ENCODE measurements at regions not wholly inside any gene's neighbourhood (a gene's known extent, or its start where the extent isn't known, plus 50 kb on each side); places are given as distances from the start of the nearest gene placed in this dataset.

DNA sequence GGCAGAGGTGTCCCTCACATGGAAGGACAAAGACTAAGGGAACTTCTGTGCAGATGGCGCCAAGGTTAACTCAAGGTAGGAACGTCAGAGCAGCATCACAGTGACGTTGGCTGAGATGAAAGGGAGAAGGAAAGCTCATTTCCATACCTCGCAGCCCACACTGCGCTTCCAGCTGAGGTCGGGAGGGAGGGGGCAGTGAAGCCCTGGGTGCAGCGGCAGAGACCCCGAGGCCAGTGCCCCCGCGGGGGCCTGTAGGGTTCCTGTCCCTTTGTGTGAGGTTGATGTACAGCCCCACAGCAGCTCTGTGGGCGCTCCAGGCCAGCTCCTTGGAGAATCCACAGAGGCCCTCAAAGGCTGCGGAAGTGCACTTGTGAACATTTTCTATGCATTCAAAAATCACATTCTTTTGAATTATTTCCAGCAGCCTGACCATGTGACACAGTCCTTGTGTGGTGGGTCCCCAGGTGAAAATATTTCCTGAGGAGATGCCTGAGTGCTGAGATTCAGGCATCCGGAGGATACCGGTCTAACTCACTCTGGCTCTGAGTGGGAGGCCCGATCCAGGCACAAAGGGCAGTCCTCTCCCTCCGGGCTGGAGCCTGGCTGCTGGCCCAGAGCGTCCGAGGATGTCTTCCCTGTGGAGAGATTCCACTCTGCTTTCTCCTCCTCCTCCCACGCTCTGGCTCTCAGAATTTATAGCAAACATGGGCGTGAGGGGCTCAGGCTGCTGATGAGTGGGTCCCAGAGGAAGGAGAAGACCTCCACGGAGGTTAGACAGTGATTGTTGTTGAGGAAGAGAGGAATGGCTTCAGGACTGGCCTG is 150.7 kb downstream of the ICE1 start:
- TF ChIP-seq, protein P1, sequence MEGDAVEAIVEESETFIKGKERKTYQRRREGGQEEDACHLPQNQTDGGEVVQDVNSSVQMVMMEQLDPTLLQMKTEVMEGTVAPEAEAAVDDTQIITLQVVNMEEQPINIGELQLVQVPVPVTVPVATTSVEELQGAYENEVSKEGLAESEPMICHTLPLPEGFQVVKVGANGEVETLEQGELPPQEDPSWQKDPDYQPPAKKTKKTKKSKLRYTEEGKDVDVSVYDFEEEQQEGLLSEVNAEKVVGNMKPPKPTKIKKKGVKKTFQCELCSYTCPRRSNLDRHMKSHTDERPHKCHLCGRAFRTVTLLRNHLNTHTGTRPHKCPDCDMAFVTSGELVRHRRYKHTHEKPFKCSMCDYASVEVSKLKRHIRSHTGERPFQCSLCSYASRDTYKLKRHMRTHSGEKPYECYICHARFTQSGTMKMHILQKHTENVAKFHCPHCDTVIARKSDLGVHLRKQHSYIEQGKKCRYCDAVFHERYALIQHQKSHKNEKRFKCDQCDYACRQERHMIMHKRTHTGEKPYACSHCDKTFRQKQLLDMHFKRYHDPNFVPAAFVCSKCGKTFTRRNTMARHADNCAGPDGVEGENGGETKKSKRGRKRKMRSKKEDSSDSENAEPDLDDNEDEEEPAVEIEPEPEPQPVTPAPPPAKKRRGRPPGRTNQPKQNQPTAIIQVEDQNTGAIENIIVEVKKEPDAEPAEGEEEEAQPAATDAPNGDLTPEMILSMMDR (IDR thresholded peaks at IDR 0.05), result no peak

DNA sequence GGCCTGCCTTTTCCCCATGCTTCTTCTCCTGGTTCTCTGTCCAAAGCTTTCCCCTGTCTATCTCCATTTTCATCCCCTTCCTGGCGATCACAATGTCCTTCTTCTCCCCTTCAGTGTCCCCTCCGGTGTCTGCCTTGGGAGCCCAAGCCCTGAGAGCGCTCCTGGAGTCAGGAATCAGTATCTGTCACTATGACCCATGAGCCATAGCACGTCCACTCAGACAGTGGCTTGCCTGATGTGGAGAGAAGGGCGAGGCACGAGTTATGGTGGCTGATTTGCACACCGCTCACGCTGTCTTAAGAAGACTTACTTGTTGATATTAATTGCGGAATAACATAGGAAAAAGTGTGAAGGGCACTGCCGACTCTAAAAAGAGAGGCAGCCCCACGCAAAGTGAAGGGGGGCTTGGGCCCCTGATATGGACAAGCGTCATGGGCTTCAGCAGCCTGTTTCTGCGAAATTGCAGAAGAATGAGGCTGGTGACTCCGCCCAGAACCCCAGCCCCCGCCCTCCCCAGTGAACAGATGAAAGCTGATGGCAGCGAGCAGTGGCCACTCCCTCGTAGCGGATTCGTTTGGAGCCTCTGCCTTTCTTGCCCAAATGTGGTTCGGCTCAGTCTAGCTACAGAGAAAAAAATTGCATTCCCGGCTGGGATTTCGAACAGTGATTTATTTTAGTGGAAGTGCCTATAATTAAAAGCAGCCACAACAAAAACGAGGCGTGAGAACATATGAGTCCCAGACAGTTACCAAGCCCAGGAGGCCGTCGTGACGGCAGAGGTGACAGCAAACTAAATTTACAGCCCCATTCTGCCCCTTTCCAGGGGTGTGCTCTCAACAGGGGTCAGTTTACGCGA is 149.8 kb downstream of the ICE1 start:
- Mint-ChIP-seq H3K4me1 (no peaks in the 10 kb centered on the region), H3K27ac (no peak overlapping the region), H3K4me3 (no peak overlapping the region), H3K36me3 (ENCODE audit: low read depth) (no peaks in the 10 kb centered on the region), H3K27me3 (peaks cover 9% of the 10 kb centered on the region), H3K9me3 (no peaks in the 10 kb centered on the region)
- ATAC-seq (ENCODE audit: low read depth) (no peak), DNase-seq (no peak)
- ChIA-PET CTCF (no interaction called here), POLR2A (no interaction called here)
- TF ChIP-seq, protein P1 (IDR thresholded peaks at IDR 0.05), result no peak
- intact Hi-C loops (cut with micrococcal nuclease), result no loop called here

More for the DNA sequence above, 150.7 kb downstream of the ICE1 start:
- intact Hi-C loops (cut with micrococcal nuclease), result no loop called here
- H3K27me3 Mint-ChIP-seq, result peaks cover 5% of the 10 kb centered on the region
- no peak overlapping the region for H3K4me3 Mint-ChIP-seq
- no peak for ATAC-seq (ENCODE audit: low read depth)
- no peaks in the 10 kb centered on the region for H3K4me1 Mint-ChIP-seq
- no peak overlapping the region for H3K27ac Mint-ChIP-seq
- H3K36me3 Mint-ChIP-seq (ENCODE audit: low read depth), result no peaks in the 10 kb centered on the region
- no peak for DNase-seq
- no peaks in the 10 kb centered on the region for H3K9me3 Mint-ChIP-seq
- ChIA-PET POLR2A (no interaction called here), CTCF (no interaction called here)

DNA sequence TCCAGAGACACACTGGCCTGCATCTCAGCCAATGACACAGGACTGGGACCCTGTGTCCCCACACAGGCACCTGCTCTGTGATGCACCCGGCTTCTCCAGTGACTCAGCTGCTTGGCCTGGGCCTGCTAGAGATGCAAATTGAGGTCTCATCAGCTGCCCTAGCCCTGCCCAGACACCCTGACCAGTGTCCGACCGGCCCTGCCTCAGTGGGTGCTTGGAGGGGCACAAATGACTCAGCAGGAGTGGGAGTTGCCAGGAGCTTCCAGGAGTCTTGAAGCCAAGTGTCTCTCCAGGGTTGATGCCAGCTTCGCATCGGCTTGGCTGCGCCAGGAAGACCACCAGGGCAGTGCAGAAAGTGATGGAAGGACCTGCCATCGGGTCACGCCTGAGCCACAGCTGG is 148.2 kb downstream of the ICE1 start:
- peaks cover 6% of the 10 kb centered on the region for H3K27me3 Mint-ChIP-seq
- POLR2A ChIA-PET, result no interaction called here
- no peak overlapping the region for H3K4me3 Mint-ChIP-seq

DNA sequence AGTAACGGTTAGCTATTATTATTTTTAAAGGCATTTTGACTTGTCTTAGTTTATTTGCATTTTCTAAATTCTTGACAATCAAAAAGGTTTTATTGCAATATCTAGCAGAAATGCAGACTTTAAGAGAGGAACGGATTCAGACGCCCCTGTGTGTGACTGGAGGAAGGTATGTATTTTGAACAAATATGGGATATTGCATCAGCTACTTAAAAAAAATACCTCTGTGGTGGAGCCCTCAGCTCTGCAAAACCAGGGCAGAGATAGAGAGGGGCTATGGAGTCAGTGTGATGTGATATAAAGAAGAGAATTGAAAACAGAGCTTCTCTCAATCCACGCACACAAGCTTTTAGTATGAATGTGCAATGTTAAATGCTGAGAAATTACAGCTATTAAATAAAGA is 142.4 kb downstream of the ICE1 start:
- peaks cover 8% of the 10 kb centered on the region for H3K27me3 Mint-ChIP-seq
- no peak overlapping the region for H3K4me3 Mint-ChIP-seq
- ChIA-PET CTCF (no interaction called here), POLR2A (no interaction called here)
- H3K27ac Mint-ChIP-seq, result no peak overlapping the region
- TF ChIP-seq, protein P1 (IDR thresholded peaks at IDR 0.05), result no peak
- DNase-seq, result no peak
- H3K4me1 Mint-ChIP-seq, result no peaks in the 10 kb centered on the region
- intact Hi-C loops (cut with micrococcal nuclease), result no loop called here
- no peak for ATAC-seq (ENCODE audit: low read depth)
- no peaks in the 10 kb centered on the region for H3K36me3 Mint-ChIP-seq (ENCODE audit: low read depth)
- H3K9me3 Mint-ChIP-seq, result no peaks in the 10 kb centered on the region

More for the DNA sequence above, 148.2 kb downstream of the ICE1 start:
- intact Hi-C loops (cut with micrococcal nuclease), result no loop called here
- CTCF ChIA-PET, result no interaction called here
- no peak for ATAC-seq (ENCODE audit: low read depth)
- Mint-ChIP-seq H3K36me3 (ENCODE audit: low read depth) (no peaks in the 10 kb centered on the region), H3K4me1 (no peaks in the 10 kb centered on the region), H3K27ac (no peak overlapping the region), H3K9me3 (no peaks in the 10 kb centered on the region)
- no peak for DNase-seq
- TF ChIP-seq, protein P1 (IDR thresholded peaks at IDR 0.05), result no peak

DNA sequence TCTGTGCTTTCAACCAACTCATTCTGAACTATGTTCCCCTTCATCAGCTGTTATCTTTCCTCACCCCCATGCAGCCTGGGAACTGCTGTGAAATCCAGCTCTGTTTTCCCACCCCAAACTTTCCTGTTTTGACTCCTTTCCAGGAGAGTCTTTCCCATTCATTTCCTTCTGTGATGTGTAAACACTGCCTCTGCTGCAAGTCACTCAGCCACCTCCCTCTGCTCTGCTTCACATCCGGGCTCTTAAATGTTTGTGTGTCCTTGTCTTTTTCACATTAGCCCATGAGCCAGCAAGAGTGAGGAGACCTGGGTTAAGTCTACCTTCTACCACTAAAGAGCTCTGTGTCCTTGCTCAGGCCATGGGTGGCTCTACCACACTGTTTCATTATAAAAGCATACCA is 137.5 kb downstream of the ICE1 start:
- ATAC-seq (ENCODE audit: low read depth) (no peak), DNase-seq (no peak)
- H3K27me3 Mint-ChIP-seq, result peaks cover 2% of the 10 kb centered on the region
- no peaks in the 10 kb centered on the region for H3K9me3 Mint-ChIP-seq
- no peaks in the 10 kb centered on the region for H3K36me3 Mint-ChIP-seq (ENCODE audit: low read depth)
- intact Hi-C loops (cut with micrococcal nuclease), result no loop called here
- TF ChIP-seq, protein P1 (IDR thresholded peaks at IDR 0.05), result no peak
- no peak overlapping the region for H3K4me3 Mint-ChIP-seq
- ChIA-PET CTCF (no interaction called here), POLR2A (no interaction called here)
- H3K27ac Mint-ChIP-seq, result no peak overlapping the region
- no peaks in the 10 kb centered on the region for H3K4me1 Mint-ChIP-seq
